ENCODE measurements at regions not wholly inside any gene's neighbourhood (a gene's known extent, or its start where the extent isn't known, plus 50 kb on each side); places are given as distances from the start of the nearest gene placed in this dataset.

- TF ChIP-seq CTCF (IDR thresholded peaks at IDR 0.05) (no peak), IRF1 (CRISPR knock-in tag; IDR thresholded peaks at IDR 0.05) (no peak), RELA (CRISPR knock-in tag; IDR thresholded peaks at IDR 0.05; ENCODE audit: borderline replicate concordance) (no peak)
These were observed 249.8 kb downstream of the ANTXR2 start for GRCh38 chr4:79823148-79823763.
